Stimulated activated CD4-positive, alpha-beta T cell treated with anti-CD3 and anti-CD28 coated beads, TNF-alpha, amount 100 ng/mL, for 4 hours (primary cell): ENCODE measurements at regions not wholly inside any gene's neighbourhood (a gene's known extent, or its start where the extent isn't known, plus 50 kb on each side); places are given as distances from the start of the nearest gene placed in this dataset.

Source experiments
- DNase-seq, 3 experiments: peaks; one replicate each; pipeline ENCODE4 v3.0.0-alpha.2; 2020; ENCODE audit warnings: low read depth in 3 of 3

DNA sequence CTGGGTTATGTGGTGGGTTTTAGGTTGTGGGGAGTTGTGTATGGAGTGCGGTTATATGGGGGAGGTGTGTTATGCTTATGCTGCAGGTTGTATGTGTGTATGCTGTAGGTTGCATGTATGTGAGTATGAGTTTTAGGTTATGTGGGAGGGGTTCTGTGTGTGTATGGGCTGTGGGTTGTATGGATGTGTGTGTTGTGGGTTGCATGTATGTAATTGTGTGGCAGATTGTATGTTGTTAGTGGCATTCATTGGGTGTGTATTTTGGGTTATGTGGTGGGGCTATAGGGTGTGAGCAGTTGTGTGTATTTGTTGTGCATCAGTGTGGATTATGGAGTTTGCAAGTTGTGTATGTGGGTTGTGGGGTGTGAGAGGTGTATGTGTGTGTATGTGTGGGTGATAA, 277.4 kb downstream of the NPIPA8 start:
- no peak for DNase-seq

DNA sequence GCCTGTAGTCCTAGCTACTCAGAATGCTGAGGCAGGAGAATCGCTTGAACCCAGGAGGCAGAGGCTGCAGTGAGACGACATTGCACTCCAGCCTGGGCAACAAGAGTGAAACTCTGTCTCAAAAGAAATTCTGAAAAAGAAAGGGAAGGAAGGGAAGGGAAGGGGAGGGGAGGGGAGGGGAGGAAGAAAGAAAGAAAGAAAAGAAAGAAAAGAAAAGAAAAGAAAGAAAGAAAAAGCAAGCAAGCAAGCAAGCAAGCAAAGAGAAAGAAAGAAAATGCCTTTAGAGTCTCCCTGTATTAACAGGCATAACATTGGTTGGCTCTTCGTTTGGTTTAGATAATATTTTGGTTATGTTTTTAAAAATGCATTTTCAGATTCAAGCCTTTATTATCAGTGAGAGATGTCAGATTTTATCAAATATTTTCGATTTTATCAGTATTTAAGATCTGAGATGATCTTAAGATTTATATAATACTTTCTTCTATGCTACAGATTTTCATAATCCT, 281.1 kb downstream of the NPIPA8 start:
- no peak for DNase-seq

DNA sequence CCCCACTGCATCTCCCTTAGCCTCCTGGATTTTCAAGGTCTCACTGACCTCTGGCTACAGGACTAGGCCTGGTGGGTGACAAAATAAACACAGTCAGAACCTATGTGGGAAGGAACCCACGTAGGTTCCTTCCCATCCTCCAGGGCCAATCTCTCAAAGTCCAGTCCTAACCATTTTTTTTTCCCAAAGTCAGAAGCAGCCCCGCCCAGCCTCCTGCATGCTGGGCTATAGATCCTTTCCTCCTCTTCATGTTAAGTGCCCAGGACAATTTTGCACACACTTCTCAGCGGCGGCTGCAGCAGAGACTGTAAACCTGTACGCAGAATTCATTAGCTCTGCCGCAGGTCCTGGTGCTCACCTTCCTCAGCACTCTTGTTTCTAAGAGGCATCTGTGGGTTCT, 285.8 kb downstream of the NPIPA8 start:
- no peak for DNase-seq

DNA sequence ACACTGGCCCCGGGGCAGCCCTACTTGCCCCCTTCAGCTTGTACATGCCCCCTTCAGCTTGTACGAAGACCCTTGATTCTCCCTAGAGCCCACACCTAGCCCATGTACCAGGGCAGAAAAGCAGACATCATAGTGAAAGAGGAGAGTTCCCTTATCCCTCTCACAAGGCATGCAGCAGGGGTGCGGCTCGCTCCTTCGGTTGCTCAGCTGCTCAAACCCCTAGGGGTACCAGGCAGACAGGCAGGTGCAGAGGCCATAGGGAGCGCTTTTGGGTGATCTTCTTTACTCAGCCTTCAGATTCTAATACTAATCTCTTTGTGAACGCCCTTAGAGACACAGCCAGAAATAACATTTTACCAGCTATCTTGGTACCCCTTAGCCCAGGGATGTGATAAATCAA, 286.3 kb downstream of the NPIPA8 start:
- no peak for DNase-seq

DNA sequence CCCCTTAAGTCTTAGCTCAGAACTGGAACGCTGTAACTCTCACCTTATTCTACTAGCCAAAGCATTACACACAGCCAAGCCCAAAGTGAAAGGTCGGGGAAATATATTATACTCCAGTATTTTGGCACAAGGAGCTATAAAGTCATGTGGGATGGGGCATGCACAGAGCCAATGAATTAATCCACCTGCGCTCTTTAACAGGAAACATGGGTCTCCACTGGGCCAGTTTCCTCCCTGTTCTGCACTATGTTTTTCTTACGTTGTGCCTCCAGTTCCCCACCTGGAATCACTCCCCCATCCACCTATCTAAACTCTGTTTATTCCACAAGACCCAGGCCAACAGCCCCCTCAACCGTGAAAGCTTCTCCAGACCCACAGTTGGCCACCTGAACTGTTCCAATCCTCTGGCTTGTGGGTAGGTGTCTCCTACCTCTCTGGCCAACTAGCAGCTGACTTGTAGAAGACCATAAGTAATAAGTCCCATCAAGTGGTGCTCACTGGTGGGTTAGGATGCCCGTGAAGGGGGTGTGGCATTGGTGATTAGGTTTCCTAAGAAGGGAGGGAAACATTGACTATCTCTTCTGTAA, 286.9 kb downstream of the NPIPA8 start:
- DNase-seq = no peak

DNA sequence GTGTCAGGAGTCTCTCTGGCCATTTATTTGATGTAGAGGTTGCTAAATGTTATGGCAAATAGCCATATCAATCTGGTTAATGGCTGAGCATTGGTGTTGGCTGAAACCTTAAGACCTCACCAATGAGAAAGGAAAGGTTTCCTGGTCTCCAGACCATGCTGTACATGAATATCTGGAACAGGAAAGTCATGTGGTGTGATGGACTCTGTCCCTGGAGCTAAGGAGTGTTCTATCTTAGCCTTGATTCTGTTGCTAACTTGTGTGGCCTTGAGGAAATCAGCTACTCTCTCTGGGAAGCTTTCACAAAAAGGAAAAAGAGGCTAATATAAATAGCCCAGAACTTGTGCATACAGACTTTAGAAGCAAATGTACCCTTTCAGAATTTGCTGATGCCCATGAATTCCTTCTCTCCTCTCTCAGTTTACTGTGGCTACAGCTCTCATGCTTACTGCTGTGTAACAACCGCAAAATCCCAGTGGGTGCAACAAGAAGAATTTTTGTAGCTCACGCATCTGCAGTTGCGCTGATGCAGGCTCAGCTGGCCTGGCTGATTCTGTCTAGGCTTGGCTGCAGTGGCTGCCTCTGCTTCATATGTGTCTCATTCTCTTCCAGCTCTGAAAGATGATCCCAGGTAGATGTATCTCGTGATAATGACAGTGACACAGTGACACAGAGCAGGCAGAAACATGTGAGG, 287.5 kb downstream of the NPIPA8 start:
- DNase-seq = no peak

DNA sequence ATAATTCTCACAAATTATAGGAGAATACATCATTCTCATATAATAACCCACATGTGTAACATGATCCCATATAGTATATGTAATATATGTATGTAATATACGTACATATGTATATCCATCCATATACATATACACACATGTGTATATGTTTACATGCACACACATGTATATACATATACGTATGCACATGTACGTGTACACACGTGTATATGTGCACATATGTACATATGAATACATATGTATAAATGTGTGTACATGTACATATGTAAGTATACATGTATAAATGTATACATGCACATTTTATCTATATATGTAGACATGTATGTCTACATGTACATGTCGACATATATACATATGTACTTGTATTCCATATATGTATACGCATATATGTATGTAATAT, 288.8 kb downstream of the NPIPA8 start:
- no peak for DNase-seq

DNA sequence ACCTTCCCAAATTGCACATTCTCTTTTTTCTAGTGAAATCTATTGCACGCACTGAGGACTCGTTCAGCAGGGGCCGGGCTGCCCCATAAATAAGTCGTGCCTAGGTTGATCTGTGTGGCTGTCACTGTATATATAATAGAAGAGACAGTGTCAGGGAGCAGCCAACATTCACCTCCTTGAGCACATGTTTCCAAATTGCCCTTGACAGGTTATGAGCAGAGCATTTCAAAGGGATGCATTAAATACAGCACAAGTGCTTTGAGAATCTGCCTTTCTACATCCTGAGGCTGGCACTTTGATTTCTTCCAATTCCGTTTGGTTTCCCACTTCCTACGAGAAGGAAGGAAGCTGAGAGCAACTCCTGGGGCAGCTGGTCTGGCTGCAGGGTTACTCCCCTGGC, 291.2 kb downstream of the NPIPA8 start:
- no peak for DNase-seq

DNA sequence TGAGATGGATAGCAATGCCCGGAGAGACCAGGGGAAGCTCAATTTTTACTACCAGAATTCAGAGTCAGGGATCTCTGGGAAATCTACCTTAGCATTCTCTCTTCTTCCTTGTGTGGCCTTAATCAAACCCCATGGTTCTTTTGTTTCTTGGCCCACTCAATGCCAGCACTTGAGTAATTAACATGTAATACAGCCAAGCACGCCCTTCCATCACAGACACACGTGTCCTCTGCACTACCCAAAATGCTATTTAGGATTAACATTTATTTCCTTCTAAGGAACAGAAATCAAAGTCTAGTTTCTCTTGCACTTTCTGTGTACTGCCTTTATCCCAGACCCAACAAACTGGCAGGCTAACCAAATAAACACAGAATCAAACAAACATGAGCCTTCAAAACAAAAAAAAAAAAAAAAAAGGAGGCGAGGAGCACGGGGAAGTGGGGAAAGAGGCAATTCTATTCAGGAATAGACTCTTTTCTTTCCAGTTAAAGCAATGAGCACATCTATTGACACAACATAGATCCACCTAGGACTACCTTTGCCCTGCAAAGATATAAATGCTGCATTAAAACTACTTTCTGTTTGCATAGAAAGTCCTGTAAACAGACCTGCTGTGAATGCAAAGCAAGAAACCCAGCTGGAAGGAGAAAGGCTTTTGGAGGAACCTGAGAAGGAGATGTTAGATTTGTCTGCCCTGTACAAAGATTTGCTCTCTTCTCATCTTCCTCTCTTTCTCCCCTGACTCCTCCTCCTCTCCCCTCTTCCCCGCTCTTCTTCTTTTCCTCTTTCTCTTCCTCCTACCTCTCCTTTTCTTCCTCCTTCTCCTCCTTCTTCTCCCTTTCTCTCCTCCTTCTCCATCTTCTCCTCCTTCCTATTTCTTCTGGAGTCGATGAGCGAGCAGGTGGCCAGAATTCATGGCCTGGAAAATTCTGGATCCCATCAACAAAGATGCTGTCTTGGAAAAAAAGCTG, 294.4 kb downstream of the NPIPA8 start:
- DNase-seq = no peak

DNA sequence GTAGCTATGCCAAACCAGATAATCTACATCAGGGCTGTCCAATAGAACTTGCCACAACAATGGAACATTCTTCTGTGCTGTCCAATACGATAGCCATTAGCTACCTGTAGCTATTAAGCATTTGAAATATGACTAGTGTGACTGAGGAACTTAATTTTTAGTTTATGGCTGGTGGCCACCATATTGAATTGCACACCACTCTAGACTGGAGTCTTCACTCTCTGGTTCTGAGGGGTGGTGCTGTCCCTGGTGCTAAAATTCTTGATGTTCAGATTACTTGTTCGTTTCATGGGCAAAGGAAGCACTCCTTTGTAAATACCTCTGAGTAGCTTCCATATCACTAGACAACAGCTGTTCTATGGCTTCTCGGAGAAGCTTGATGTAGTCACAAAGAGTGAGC, 296.6 kb downstream of the NPIPA8 start:
- no peak for DNase-seq

DNA sequence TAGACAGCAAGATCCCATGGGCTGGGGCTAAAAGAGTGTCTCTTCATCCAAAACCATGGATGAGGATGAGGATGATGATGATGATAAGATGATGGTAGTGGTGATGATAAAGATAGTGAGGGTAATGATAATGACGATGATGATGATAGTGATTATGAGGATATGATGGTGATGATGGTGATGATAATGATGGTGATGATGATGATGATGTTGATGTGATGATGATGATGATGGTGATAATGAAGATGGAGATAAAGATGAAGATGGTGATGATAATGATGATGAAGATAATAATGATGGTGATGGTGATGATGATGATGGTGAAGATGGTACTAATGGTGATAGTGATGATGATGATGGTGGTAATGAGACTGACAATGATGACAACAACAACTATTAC, 299.5 kb downstream of the NPIPA8 start:
- no peak for DNase-seq

DNA sequence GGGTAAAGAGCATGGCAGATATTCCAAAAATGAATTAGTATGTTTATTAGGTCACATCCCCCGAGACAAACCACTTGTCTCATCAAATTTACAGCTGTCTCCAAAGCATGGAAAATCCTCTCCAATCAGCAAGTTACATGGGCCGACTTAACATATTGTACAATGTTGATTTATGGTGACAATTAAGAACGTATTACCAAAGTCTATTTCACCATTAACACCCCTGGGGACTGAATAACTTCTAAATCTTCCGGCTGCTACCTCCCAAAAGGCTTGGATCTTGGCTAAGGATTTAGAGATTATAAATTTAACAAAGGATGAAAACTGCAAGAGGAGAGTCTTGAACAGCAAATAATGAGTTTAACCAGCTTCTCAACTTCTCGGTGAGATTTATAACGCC, 311.9 kb downstream of the NPIPA8 start:
- no peak for DNase-seq

DNA sequence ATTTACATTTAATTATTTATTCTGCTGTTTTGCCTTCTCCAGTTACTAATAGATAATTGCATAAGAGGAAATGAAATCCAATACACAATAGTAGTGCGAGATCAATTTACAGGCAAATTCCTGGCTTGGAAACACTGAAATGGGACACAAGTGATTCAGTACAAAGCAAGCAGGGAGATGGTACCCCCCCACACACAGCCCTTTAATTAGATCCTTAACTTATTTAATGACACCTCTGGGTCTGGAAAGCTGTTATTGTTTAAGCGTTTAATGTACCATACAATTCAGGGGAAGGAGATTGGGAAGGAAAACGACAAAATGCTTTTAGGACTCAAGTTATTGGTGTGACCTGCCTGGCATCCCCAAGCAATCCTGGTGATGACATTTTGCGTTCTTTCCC, 318.2 kb downstream of the NPIPA8 start:
- DNase-seq = no peak

DNA sequence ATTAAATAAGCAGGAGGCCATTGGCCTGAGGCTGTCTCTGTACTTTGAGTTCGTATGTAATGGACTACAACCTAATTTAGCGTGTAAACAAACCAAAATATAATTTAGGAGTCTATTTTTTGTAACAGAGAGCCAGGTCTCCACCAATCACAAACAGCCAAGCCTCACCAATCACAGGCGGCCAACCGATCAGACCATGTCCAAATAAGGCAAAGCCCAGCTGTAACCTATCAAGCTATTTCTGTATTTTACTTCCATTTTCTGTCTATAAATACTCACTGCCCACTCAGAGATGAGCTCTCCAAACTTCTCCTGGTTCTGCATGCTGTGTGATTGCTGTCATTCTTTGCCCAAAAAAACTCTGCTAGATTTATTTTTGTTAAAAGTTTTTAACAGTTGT, 322.7 kb downstream of the NPIPA8 start:
- DNase-seq = no peak

DNA sequence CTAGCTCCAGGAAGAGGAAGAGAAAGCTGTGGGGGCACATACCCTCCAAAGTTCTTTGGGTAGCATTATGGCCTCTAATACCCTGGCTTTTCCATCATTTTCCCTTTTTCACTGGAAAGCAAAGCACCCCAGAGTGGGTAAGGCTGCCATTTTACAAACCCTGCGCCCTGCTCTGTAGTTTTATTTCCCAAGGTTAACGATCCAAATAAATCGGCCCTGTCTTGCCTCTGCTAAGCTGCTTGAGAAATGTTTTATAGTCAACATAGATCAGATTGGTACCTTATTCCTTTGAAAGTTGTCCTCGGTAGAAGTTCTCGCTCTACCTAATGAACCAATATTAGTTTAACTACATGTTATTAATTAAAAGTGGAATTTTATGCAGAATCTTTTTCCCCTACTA, 328.2 kb downstream of the NPIPA8 start:
- no peak for DNase-seq

DNA sequence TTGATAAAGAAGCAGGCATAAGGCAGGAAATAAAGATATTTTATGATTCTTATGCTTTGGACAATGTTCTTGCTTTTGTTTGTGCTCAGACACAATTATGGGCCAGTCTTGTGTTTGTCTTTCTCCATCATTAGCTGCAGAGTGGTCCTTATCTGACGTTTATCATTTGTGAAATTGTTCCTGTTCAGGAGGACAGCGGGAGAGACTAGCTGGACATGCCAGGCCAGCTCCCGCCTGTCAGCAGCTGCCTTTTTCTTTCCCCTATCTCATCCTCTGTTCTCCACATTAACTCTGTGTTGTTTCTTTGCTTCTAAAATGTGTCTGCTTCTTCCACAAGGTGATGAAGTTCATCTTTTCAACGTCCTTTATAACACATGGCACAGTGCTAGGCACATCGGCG, 333.5 kb downstream of the NPIPA8 start:
- no peak for DNase-seq

DNA sequence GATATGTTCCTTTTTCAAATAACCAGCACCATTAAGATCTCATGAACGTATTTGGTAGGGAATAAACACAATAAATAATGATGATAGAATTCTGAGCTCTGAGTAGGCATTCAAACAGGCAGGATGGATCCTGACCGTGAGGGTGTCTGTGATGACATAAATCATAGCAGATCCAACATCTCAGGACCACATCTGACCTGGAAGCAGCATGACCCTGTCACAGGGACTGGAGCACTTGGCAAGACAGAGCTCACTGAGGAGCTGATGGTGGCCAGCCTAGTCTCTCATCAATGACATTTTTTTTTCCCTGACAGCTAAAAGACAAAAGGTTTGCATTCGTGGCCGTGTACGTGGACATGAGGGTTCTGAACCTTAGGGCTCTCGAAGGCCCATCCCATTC, 337.5 kb downstream of the NPIPA8 start:
- no peak for DNase-seq

DNA sequence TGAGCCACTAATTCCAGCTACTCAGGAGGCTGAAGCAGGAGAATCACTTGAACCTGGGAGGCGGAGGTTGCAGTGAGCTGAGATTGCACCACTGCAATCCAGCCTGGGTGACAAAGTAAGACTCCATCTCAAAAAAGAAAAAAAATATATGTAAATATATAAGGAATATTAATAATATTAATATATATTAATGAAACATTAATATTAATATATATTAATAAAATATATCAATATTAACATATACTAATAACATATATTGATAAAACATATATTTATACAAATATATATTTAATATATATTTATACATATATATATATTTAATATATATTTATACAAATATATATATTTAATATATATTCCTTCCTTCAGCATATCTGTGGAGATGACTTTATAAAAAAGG, 338.0 kb downstream of the NPIPA8 start:
- DNase-seq = no peak

DNA sequence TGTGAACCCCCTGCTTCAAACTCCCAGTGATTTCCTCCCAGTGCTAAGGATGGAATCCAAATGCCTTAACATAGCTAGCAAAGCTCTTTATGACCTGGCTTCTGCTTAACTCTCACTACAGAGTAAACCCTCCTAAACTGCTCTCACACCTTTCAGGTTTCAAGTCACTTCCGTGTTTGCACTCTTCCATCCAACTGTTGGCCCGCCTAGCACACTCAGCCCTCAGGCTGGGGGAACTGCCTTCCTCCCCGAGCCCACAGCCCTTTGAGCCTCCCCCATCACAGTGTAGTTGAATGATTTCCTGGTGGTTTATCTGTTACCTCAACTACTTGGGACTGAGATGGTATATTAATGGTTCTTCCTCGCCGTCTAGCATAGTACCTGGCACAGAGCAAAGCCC, 342.5 kb downstream of the NPIPA8 start:
- no peak for DNase-seq

DNA sequence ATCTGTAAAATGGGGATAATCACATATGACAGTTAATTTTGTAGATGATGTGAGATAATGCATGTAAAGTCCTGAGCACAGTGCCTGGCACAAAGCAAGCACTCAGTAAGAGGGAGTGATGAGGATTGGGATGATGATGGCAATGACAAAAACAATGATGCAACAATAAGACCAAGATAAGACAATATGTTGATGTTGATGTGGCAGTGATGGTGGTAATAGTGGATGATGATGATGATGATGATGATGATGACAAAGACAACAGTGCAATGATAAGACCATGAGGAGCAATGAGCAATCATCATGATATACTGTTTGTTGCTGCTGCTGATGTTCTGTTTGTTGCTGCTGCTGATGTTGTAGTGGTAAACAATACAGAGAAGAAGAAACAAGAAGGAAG, 344.1 kb downstream of the NPIPA8 start:
- no peak for DNase-seq

DNA sequence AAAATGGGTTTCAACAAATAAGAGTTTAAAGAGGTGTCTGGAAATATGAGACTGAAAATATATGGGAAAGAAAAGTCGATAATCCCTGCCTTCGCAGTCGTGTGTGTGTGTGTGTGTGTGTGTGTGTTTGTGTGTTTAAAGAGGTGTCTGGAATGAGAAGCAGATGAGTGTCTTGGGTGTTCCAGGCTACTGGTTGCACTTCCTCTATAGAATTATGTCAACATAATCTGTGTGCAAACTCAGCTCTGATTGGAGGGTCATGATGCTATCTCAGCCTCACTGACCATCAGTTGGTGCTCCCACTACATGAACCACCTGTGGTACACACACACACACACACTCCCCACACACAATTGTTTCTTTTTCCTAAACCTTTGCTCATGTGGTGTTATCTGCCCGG, 347.3 kb downstream of the NPIPA8 start:
- no peak for DNase-seq

DNA sequence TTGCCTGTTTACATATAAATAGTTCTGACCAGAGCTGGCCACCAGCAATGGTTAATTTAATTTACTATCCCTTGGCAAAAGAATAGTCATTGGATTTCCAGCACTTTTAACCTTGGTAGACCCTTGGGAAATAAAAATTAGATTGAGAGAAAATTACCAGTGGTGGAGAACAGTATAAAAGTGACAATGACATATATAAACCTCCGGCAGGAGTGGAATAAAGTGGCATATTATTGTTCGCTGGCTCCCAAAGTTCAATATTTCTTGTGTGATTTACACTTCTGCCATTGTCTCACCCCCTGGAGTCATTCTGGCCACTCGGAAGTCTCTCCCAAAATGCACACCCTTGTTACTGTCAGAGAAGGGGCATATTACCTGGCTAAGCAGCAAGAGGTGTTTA, 347.7 kb downstream of the NPIPA8 start:
- DNase-seq = no peak

DNA sequence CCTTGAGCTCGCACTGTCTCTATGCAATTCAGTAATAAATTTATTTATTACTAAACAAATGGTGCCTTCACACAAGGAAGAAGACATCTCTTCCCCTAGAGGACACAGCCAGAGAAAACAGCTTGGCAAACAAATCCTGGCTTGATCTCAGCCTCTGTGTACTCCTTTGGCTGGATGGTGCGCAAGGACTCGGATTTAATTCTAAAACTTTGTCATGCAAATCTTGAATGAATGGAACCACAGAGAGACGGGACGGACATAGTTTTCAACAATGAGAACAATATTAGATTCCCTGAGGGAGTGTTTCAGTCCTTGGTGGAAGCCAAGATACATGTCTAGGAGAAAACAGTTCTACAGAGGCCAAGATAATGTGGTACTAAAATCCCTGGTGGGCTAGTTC, 349.5 kb downstream of the NPIPA8 start:
- DNase-seq = no peak
